Kidney tubule cell (primary cell): ENCODE measurements at regions not wholly inside any gene's neighbourhood (a gene's known extent, or its start where the extent isn't known, plus 50 kb on each side); places are given as distances from the start of the nearest gene placed in this dataset.
"Not testable (repeated sequence)": the region's sequence is repeated elsewhere in the genome, so short reads cannot be mapped to it uniquely, and the experiment has no call there.

ENCODE experiments used
- DNase-seq: peaks from one replicate; pipeline ENCODE4 v3.0.0-alpha.2; 2018; ENCODE audit warnings: low spot score

- no peak for DNase-seq
These were observed 1301.5 kb upstream of the ATXN8OS start for GRCh38 chr13:68806125-68806524.

- DNase-seq = no peak
These were observed 1323.4 kb upstream of the ATXN8OS start for GRCh38 chr13:68784275-68784674.

GRCh38 chr13:68759617-68760016 lies 1348.0 kb upstream of the ATXN8OS start:
- DNase-seq = no peak

- no peak for DNase-seq
These were observed 1357.8 kb upstream of the ATXN8OS start for GRCh38 chr13:68749796-68750195.

GRCh38 chr13:68748038-68748437 lies 1359.6 kb upstream of the ATXN8OS start:
- DNase-seq = peak; percentile 2

GRCh38 chr13:68745502-68745901 lies 1362.1 kb upstream of the ATXN8OS start:
- no peak for DNase-seq

DNA sequence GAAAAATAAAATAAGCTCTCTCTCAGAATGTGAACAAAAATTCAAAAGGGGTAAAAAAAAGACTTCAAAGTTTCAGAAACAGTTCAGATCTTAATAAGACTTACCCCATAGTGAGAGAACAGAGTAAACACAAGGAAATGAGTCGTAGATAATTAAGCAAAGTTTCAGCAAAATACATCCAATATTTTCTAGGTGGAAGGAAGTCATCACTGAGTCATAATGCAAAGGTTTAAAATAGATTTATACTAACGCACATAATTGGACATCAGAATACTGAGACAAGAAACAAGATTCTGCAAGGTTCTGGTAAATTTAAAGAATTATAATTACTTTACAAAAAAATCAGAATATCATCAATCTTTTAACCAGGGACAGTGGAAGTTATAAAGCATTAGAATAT lies 1370.7 kb upstream of the ATXN8OS start:
- peak; percentile 3 for DNase-seq

DNA sequence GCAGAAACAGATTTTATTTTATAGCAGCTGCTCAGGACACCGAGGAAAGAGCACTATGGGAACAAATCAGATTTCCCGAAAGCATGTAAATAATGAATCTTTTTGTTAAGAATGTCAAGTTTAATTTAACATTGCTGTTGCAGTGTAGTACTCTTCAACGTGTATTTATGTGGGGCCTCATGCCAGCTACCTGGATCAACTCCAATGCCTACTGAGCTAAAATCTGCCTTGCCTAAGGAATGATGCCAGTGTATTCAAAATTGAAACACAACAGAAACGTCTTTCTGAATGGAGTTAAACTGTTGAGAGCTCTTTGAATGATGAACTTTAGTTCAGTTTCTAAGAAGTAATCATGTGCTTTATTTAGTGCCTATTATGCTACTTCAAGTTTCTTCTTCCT lies 1379.8 kb upstream of the ATXN8OS start:
- DNase-seq = no peak

GRCh38 chr13:68727165-68727564 lies 1380.5 kb upstream of the ATXN8OS start:
- peak; percentile 14 for DNase-seq

GRCh38 chr13:68719815-68720214 lies 1387.8 kb upstream of the ATXN8OS start:
- DNase-seq = no peak

DNA sequence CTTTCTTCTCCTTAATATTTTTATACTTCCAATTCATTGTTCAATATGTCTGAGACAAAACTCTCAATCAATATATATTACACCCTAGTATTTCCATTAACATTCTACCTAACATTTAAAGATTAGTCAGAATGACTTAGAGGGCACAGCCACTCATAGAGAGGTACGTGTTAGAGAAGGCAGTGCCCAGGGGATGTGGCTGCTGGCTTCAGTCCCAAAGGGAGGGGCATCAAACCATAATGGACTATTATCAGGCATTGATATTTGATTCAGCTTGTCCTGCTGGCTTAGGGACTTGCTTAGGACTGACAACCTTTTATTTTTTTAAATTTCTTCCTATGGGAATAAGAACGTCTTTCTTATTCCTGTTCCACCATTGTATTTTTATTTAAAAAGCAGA lies 1392.0 kb upstream of the ATXN8OS start:
- DNase-seq = no peak

DNA sequence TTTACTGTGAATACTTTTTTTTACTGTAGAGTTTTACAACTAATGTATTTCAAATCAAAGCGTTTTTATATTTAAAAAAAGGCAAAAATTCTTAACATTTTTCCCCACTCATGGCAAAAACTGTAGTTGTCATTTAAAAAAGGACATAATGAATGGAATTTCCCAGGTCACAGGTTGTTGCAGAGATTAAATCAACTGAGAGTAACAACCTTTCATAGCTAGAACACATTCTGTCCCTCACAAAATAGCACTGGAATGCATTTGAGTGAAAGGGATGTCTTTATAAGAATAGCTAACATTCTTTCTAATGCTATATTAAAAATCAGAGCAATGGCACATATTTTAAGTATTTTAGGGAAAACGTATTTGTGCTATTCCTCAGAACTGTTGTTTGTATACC lies 1393.3 kb upstream of the ATXN8OS start:
- DNase-seq = no peak

- DNase-seq = no peak
These were observed 1394.2 kb upstream of the ATXN8OS start for GRCh38 chr13:68713394-68713793.

DNA sequence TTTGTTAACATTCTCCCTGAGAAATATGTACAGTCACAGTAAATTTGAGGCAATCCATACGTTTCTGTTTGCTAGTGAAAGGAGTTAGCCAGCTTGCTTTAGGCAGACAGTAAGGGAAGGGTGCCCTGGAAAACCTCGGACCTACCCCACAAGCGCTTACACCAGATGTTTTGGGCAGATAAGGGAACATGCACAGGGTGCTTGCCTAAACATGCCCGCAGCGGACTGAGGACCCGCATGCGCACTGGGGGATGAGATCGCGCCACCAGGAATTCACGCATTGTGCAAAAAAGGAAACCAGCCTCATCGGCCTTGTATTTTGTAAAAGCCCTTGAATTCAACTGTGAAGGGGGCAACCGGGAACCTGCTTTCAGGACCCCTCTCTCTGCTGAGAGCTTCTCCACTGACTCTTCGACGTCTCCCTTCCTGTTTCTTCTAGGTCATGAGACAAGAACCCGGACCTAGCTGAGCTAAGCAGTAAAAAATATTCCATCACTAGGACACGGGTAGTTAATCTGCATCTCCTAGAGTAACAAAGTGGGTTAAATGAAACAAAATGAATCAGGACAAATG lies 1399.2 kb upstream of the ATXN8OS start:
- no peak for DNase-seq

- DNase-seq = not testable (repeated sequence)
These were observed 1401.6 kb upstream of the ATXN8OS start for GRCh38 chr13:68706044-68706443.

GRCh38 chr13:68697551-68697950 lies 1410.1 kb upstream of the ATXN8OS start:
- DNase-seq = no peak

- DNase-seq = no peak
These were observed 1410.7 kb upstream of the ATXN8OS start for GRCh38 chr13:68696907-68697306.

DNA sequence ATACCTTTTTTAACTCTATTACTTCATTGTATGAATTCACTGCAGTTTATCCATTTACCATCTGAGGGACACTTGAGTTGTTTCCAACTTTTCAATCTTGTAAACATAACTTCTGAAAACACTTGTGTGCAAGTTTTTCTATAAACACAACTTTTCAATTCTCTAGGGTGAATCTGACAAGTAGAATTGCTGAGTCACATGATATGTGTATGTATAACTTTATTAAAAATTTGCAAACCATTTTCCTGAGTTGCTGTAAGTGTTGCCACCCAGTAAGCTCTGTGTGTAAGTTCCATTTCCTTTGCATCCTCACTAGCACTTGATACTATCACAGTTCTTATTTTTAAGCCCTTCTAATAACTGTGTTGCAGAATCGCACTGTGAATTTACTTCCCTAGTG lies 1415.6 kb upstream of the ATXN8OS start:
- DNase-seq = no peak

DNA sequence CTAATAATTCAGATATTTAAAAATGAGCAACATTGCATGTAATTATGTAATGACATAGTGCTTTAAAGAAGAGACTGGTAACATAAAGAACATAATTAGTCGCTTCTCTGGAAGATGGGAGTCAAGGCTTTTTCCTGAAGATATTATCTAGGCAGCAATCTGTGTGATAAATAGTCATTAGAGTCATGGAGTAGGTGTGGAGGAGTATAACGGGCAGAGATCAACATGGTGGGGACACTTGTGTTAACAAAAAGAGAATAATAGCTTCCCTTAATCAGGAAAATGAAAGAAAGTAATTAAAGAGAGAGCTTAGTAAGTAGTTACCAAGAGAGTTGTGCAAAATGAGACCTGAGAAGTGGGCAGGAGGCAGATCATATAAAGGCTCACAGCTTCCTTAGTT lies 1417.1 kb upstream of the ATXN8OS start:
- DNase-seq = no peak

DNA sequence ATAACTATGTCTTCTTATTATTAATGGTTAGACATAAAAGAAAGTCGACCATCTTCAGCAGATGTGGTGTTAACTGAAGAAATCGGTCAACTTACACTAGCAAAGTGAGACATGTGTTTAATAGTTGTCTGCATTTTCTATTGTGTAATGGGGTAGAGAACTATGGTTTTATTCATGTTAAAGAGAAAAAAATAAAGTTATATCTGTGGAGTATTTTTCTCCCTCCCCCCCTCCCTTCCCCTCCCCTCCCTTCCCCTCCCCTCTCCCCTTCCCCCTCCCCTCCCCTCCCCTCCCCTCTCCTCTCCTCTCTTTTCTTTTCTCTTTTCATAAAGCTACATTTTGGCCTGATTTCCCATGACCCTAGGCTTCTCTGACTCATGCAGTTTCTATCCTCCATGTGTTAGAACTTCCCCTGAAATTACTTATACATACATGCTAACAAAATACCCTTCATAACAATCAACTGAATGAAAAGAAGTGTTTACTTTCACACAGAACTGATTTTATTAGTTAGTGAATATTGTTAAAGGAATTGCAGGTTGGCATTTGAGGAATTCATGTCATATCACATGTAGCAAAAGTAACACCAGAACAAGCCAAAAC lies 1431.0 kb upstream of the ATXN8OS start:
- DNase-seq = no peak

DNA sequence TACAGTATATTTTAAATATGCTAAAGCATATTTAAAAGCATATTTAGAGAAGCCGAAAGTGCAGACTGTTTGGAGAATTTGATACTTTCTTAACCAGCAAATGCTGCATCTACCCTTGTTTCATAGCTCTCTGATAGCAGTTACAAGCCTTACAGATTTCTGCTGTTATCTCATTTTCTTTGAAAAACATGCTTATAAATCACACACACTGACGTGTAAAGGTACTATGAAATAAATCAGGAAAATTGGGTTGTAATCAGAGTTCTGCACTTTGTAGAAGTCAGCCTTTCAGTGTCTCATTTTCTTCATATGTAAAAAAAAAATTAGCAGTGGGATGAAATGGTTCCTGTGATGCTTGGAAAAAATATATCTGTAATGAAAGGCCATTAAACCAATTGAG lies 1432.4 kb upstream of the ATXN8OS start:
- DNase-seq = no peak

- DNase-seq = no peak
These were observed 1437.7 kb upstream of the PCDH9 start for GRCh38 chr13:68667863-68668262.

DNA sequence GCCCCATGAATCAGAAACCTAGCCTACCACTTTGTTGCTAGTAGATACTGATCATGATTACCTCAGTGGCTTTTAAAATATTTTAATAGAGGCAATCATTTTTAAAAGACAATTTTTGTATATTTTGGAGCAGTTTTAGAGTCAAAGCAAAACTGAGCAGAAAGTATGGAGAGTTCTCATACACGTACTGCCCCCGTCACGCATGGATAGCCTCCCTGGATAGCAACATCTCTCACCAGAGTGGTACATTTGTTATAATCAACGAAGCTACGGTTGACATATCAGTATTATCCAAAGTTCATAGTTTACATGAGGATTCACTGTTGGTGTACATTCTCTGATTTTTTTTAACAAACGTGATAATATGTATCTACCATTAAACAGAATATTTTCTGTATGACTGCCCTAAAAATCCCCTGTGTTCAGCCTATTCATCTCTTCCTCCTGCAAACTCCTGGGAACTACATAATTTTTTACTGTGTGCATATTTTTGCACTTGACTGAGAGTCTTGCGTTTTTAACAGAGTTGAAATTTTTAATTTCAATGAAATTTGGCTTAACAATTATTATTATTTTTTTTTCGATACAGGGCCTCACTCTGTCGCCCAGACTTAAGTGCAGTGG lies 1436.8 kb upstream of the PCDH9 start:
- DNase-seq = no peak

DNA sequence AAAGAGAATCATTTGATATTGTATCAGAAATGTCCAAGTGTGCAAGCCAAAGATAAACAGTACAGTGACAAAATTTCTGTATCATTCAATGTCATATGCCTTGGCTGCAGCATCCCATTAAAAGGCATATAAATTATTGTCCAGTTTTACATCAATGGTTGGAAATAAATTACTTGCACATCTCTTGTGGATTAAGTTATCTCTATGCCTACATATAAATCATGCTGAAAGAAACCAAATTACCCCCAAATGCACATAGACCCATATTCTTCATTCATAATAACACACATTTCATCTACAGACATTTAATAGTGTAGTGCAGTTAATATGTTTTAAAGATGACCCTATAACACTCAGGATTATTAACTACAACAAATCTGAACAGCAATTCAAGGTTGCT lies 1415.7 kb upstream of the PCDH9 start:
- no peak for DNase-seq
